H1 (cell line): ENCODE measurements at regions not wholly inside any gene's neighbourhood (a gene's known extent, or its start where the extent isn't known, plus 50 kb on each side); places are given as distances from the start of the nearest gene placed in this dataset.

Source experiments
- CTCF ChIA-PET: fragments of 300-600 bp; sonication (Branson Sonifier 250); formaldehyde crosslinking; loops from one replicate; lab custom pipeline; 2021; ENCODE audit not compliant: partially characterized antibody; lab: Charles Lee
- POLR2A ChIA-PET: fragments of 300-600 bp; sonication (Branson Sonifier 250); formaldehyde crosslinking; loops from one replicate; lab custom pipeline; 2021; ENCODE audit warnings: inconsistent platforms; ENCODE audit not compliant: partially characterized antibody; lab: Charles Lee
- DNase-seq, 2 experiments: peaks; one replicate each; pipeline versions ENCODE4 v3.0.0 to v3.0.0-alpha.2; 2010 to 2022; ENCODE audit warnings: low spot score in 2 of 2, low read depth in 1 of 2, mixed read lengths in 1 of 2
- FAIRE-seq: peaks from 2 replicates; lab custom pipeline; 2011; peaks lifted over from hg19 to GRCh38; lab: Jason Lieb, UNC
- H2AFZ ChIP-seq: 2 replicates; pipeline ENCODE4 v1.8.1; 2012; ENCODE audit warnings: low read length, inconsistent platforms
- H2AK5ac ChIP-seq: 2 replicates; pipeline ENCODE4 v1.6.1; 2013; ENCODE audit warnings: low read depth, low read length
- H2BK120ac ChIP-seq: replicated peaks from 2 replicates; pipeline ENCODE3; 2013; ENCODE audit warnings: low read depth, low read length, inconsistent platforms
- H2BK12ac ChIP-seq: 2 replicates; pipeline ENCODE4 v1.6.1; 2013; ENCODE audit warnings: low read depth, low read length
- H2BK15ac ChIP-seq: 2 replicates; pipeline ENCODE4 v1.6.1; 2013; ENCODE audit warnings: low read length
- H2BK20ac ChIP-seq: 2 replicates; pipeline ENCODE4 v1.6.1; 2013; ENCODE audit warnings: low read length
- H2BK5ac ChIP-seq: 2 replicates; pipeline ENCODE4 v1.6.1; 2013; ENCODE audit warnings: low read depth, low read length
- H3K14ac ChIP-seq: 2 replicates; pipeline ENCODE4 v1.6.1; 2013; ENCODE audit warnings: inconsistent platforms; ENCODE audit not compliant: insufficient read length
- H3K18ac ChIP-seq: 2 replicates; pipeline ENCODE4 v1.6.1; 2013; ENCODE audit warnings: low read length; ENCODE audit errors: extremely low read depth
- H3K23ac ChIP-seq: 2 replicates; pipeline ENCODE4 v1.6.1; 2013; ENCODE audit warnings: inconsistent platforms; ENCODE audit not compliant: insufficient read length
- H3K23me2 ChIP-seq: 2 replicates; pipeline ENCODE4 v1.6.1; 2013; ENCODE audit warnings: low read depth, low read length
- H3K27ac ChIP-seq: 2 replicates; pipeline ENCODE4 v1.6.1; 2011; ENCODE audit warnings: low read depth, low read length, inconsistent platforms
- H3K27me3 ChIP-seq, 4 experiments: replicated peaks in 1 of 4; 1 replicate in 1 of 4; 2 replicates in 3 of 4; pipeline versions ENCODE4 v1.6.1 to v1.8.1; 2011 to 2013; ENCODE audit warnings: low read length in 3 of 4, mild to moderate bottlenecking in 3 of 4, inconsistent platforms in 2 of 4, mixed read lengths in 2 of 4, moderate library complexity in 1 of 4; ENCODE audit not compliant: control insufficient read depth in 3 of 4, insufficient read depth in 3 of 4; ENCODE audit errors: extremely low read depth in 1 of 4
- H3K36me3 ChIP-seq, 4 experiments: 2 replicates each; pipeline versions ENCODE4 v1.6.1 to v1.8.1; 2011 to 2013; ENCODE audit warnings: mild to moderate bottlenecking in 4 of 4, low read length in 3 of 4, moderate library complexity in 2 of 4, control low read depth in 1 of 4, inconsistent platforms in 1 of 4; ENCODE audit not compliant: insufficient read depth in 4 of 4, control insufficient read depth in 2 of 4
- H3K4ac ChIP-seq: replicated peaks from 2 replicates; pipeline ENCODE3; 2013; ENCODE audit warnings: low read length, low read depth, mixed read lengths, inconsistent platforms; ENCODE audit not compliant: insufficient read length
- H3K4me1 ChIP-seq, 4 experiments: replicated peaks in 1 of 4; 1 replicate in 1 of 4; 2 replicates in 3 of 4; pipeline versions ENCODE4 v1.6.1 to v1.8.1; 2011 to 2013; ENCODE audit warnings: low read length in 3 of 4, inconsistent platforms in 2 of 4, mixed read lengths in 1 of 4; ENCODE audit not compliant: insufficient read depth in 4 of 4, control insufficient read depth in 3 of 4
- H3K4me2 ChIP-seq, 2 experiments: 2 replicates each; pipeline versions ENCODE4 v1.6.1 to v1.8.1; 2011 to 2013; ENCODE audit warnings: low read depth in 2 of 2, low read length in 2 of 2, control low read depth in 1 of 2, inconsistent platforms in 1 of 2, mild to moderate bottlenecking in 1 of 2; ENCODE audit not compliant: insufficient read depth in 1 of 2
- H3K4me3 ChIP-seq, 4 experiments: fragments of 200-600, 300-600 bp in 1 of 4; sonication (generic), shearing (Covaris generic), sonication (Bioruptor Twin) in 1 of 4; 2 replicates each; pipeline versions ENCODE4 v1.5.1 to v1.8.1; 2011 to 2016; ENCODE audit warnings: low read length in 4 of 4, low read depth in 3 of 4, control low read depth in 2 of 4, inconsistent platforms in 2 of 4, mild to moderate bottlenecking in 2 of 4, mixed read lengths in 1 of 4, moderate library complexity in 1 of 4; ENCODE audit not compliant: insufficient read depth in 2 of 4; ENCODE audit errors: extremely low read depth in 1 of 4
- H3K56ac ChIP-seq: replicated peaks from 2 replicates; pipeline ENCODE3; 2013; ENCODE audit warnings: low read depth, mild to moderate bottlenecking, mixed read lengths, low read length, inconsistent platforms; ENCODE audit not compliant: insufficient read length
- H3K79me1 ChIP-seq: 2 replicates; pipeline ENCODE4 v1.6.1; 2013; ENCODE audit warnings: low read depth, low read length, control low read depth
- H3K79me2 ChIP-seq, 2 experiments: 2 replicates each; pipeline versions ENCODE4 v1.6.1 to v1.8.1; 2012 to 2013; ENCODE audit warnings: low read length in 2 of 2, mild to moderate bottlenecking in 2 of 2, inconsistent platforms in 1 of 2; ENCODE audit not compliant: insufficient read depth in 2 of 2, control insufficient read depth in 1 of 2
- H3K9ac ChIP-seq, 4 experiments: replicated peaks in 1 of 4; 1 replicate in 1 of 4; 2 replicates in 3 of 4; pipeline versions ENCODE4 v1.6.1 to v1.8.1; 2011 to 2013; ENCODE audit warnings: low read depth in 3 of 4, low read length in 3 of 4, control low read depth in 2 of 4, mild to moderate bottlenecking in 2 of 4, moderate library complexity in 2 of 4, inconsistent platforms in 1 of 4; ENCODE audit errors: extremely low read depth in 1 of 4
- H3K9me3 ChIP-seq, 2 experiments: 2 replicates each; pipeline versions ENCODE4 v1.6.1 to v1.8.1; 2012 to 2013; ENCODE audit warnings: mild to moderate bottlenecking in 2 of 2, moderate library complexity in 2 of 2, control low read depth in 1 of 2, inconsistent platforms in 1 of 2, low read depth in 1 of 2, low read length in 1 of 2, mixed read lengths in 1 of 2; ENCODE audit not compliant: insufficient read depth in 2 of 2
- H4K20me1 ChIP-seq, 2 experiments: replicated peaks in 1 of 2; 2 replicates each; pipeline versions ENCODE3 to v1.8.1; 2011 to 2013; ENCODE audit warnings: inconsistent platforms in 2 of 2, low read length in 2 of 2, mild to moderate bottlenecking in 1 of 2; ENCODE audit not compliant: insufficient read depth in 2 of 2, control insufficient read depth in 1 of 2
- H4K5ac ChIP-seq: 2 replicates; pipeline ENCODE4 v1.6.1; 2013; ENCODE audit warnings: low read length, low read depth, mixed read lengths, inconsistent platforms; ENCODE audit not compliant: insufficient read length
- H4K8ac ChIP-seq: 2 replicates; pipeline ENCODE4 v1.8.0; 2013; ENCODE audit warnings: mild to moderate bottlenecking, moderate library complexity, low read length, inconsistent platforms; ENCODE audit not compliant: insufficient read depth; ENCODE audit errors: extremely low read depth
- H4K91ac ChIP-seq: replicated peaks from 2 replicates; pipeline ENCODE3; 2013; ENCODE audit warnings: low read length, mixed read lengths, inconsistent platforms; ENCODE audit not compliant: insufficient read length
- CBX8 ChIP-seq: fragments of 300-800, 300-1000 bp; sonication (generic); IDR thresholded peaks from 2 replicates; pipeline ENCODE4 v1.7.1; 2016; ENCODE audit warnings: low read depth, low read length, borderline replicate concordance
- CHD1 ChIP-seq: IDR thresholded peaks from 2 replicates; pipeline ENCODE4 v1.6.1; 2012; ENCODE audit warnings: low read depth, low read length, improper control_type of control experiment
- CREB1 ChIP-seq: IDR thresholded peaks from 2 replicates; pipeline ENCODE4 v1.6.1; 2012; ENCODE audit warnings: inconsistent platforms
- CTBP2 ChIP-seq: IDR thresholded peaks from 2 replicates; pipeline ENCODE4 v1.7.0; 2011; ENCODE audit warnings: borderline replicate concordance, mild to moderate bottlenecking, moderate library complexity, mixed read lengths, low read length; ENCODE audit not compliant: insufficient read depth, insufficient read length
- GABPA ChIP-seq: IDR thresholded peaks from 2 replicates; pipeline ENCODE4 v1.6.1; 2011; ENCODE audit warnings: mild to moderate bottlenecking, low read length, moderate library complexity, borderline replicate concordance; ENCODE audit not compliant: insufficient read depth
- HDAC6 ChIP-seq: IDR thresholded peaks from one replicate; pipeline ENCODE4 v1.7.1; 2012; ENCODE audit warnings: low read depth, mild to moderate bottlenecking, inconsistent platforms, low read length, moderate library complexity
- RFX5 ChIP-seq: IDR thresholded peaks from 2 replicates; pipeline ENCODE4 v1.6.1; 2011; ENCODE audit warnings: low read depth, low read length, improper control_type of control experiment, borderline replicate concordance
- RNF2 ChIP-seq: fragments of 200-900, 300-1000 bp; sonication (generic); IDR thresholded peaks from 2 replicates; pipeline ENCODE4 v1.7.1; 2016; ENCODE audit warnings: borderline replicate concordance, low read depth, mild to moderate bottlenecking, antibody characterized with exemption, low read length; ENCODE audit not compliant: poor library complexity, severe bottlenecking; ENCODE audit errors: missing control alignments
- SUZ12 ChIP-seq: fragments of 200-600 bp; sonication (generic); IDR thresholded peaks from 2 replicates; pipeline ENCODE4 v1.6.1; 2012; ENCODE audit warnings: mild to moderate bottlenecking, inconsistent platforms, low read length, moderate library complexity, mixed read lengths
- TAF7 ChIP-seq: optimal IDR thresholded peaks from 2 replicates; pipeline ENCODE3; 2011; ENCODE audit warnings: low read depth, mild to moderate bottlenecking, inconsistent platforms, low read length, moderate library complexity, borderline replicate concordance
- WGBS, 2 experiments: shearing (Covaris generic) in 1 of 2; methylation state at CpG; one replicate each; pipeline versions ENCODE4 v1.1.6 to v1.1.7; 2013 to 2015; ENCODE audit warnings: low lambda C conversion rate in 2 of 2, mixed read lengths in 2 of 2, inconsistent platforms in 1 of 2, low coverage in 1 of 2, missing lambda C conversion rate in 1 of 2; ENCODE audit not compliant: insufficient replicate concordance in 2 of 2, insufficient coverage in 1 of 2, insufficient read length in 1 of 2; ENCODE audit errors: extremely low coverage in 1 of 2, missing lambda C conversion rate in 1 of 2; 5-methylcytosine and 5-hydroxymethylcytosine counted together
- TF ChIP-seq, protein P1 (sequence below): IDR thresholded peaks from 2 replicates; pipeline ENCODE4 v1.6.1; 2011; ENCODE audit warnings: low read length, improper control_type of control experiment
- TF ChIP-seq, protein P2 (sequence below): IDR thresholded peaks from 2 replicates; pipeline ENCODE4 v1.6.1; 2011; ENCODE audit warnings: low read depth, mild to moderate bottlenecking, low read length; ENCODE audit not compliant: insufficient read depth

DNA sequence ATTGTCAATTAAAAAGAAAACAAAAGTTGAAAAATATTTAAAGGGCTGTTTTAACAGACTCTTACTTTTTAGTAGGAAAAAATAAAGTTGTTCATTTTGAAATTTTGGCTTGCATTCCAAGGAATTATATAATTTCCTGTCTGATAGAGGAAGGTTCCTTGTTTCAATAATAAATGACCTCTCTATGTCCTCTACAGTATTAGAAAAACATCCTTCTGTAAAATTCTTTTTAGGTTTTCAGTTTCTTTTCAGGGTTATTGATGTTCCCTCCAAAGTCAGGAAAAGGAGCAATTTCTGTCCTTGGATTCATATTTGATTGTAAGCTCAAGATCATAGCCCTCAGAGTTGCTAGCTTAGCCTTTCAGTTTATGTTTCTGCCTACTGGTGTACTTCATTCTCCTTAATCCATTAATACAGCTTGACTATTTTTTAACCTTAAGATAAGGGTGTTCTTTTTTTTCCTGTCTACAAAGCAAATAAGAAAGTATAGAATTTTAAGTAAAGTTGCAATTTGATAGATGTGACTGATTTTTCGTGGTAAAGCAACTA is 125.2 kb upstream of the COL3A1 start:
- H3K27ac ChIP-seq = no peak overlapping the region
- POLR2A ChIA-PET = no interaction called here
- TF ChIP-seq, protein P1, sequence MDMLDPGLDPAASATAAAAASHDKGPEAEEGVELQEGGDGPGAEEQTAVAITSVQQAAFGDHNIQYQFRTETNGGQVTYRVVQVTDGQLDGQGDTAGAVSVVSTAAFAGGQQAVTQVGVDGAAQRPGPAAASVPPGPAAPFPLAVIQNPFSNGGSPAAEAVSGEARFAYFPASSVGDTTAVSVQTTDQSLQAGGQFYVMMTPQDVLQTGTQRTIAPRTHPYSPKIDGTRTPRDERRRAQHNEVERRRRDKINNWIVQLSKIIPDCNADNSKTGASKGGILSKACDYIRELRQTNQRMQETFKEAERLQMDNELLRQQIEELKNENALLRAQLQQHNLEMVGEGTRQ = no peak
- TF ChIP-seq HDAC6 = no peak
- TF ChIP-seq, protein P2, sequence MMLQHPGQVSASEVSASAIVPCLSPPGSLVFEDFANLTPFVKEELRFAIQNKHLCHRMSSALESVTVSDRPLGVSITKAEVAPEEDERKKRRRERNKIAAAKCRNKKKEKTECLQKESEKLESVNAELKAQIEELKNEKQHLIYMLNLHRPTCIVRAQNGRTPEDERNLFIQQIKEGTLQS = no peak
- no peak for TF ChIP-seq SUZ12
- no peak for TF ChIP-seq CBX8
- no peak for TF ChIP-seq GABPA
- no peak for TF ChIP-seq RFX5
- no peak for TF ChIP-seq CHD1
- no peak for TF ChIP-seq CTBP2
- TF ChIP-seq CREB1 = no peak
- no peak for TF ChIP-seq RNF2
- TF ChIP-seq TAF7 = no peak

More for the DNA sequence above, 125.2 kb upstream of the COL3A1 start:
- Histone ChIP-seq H3K4ac (no peak overlapping the region), H3K23ac (no peak overlapping the region), H3K9me3 (no peaks in the 10 kb centered on the region), H2BK15ac (no peak overlapping the region), H3K79me2 (no peaks in the 10 kb centered on the region), H4K20me1 (no peaks in the 10 kb centered on the region), H3K27me3 (no peaks in the 10 kb centered on the region), H3K14ac (no peak overlapping the region), H2AK5ac (no peak overlapping the region), H3K4me2 (no peak overlapping the region), H4K91ac (no peak overlapping the region), H3K79me1 (no peaks in the 10 kb centered on the region), H2BK120ac (no peak overlapping the region), H3K4me1 (no peaks in the 10 kb centered on the region), H3K56ac (no peak overlapping the region), H3K18ac (no peak overlapping the region), H2BK20ac (no peak overlapping the region), H3K36me3 (no peaks in the 10 kb centered on the region), H3K23me2 (no peaks in the 10 kb centered on the region; the same call in 1 of the 2 replicates), H4K8ac (no peak overlapping the region), H2BK5ac (no peak overlapping the region), H4K5ac (no peak overlapping the region), H2AFZ (no peak overlapping the region), H3K4me3 (no peak overlapping the region), H3K9ac (no peak overlapping the region), H2BK12ac (no peak overlapping the region)
- no peak for FAIRE-seq
- CTCF ChIA-PET = interaction anchor here (0.6 kb wide), 1 partner anchor 221 kb away, joined by 3 read pairs; no protein-coding TSS in a partner anchor
- 0% methylated on average over 1 of the region's 1 CpG; no CpG with 5 or more reads in 1 of the 2 experiments for WGBS, 2 experiments
- DNase-seq = no peak
